Caco-2 (cell line): ENCODE measurements at regions not wholly inside any gene's neighbourhood (a gene's known extent, or its start where the extent isn't known, plus 50 kb on each side); places are given as distances from the start of the nearest gene placed in this dataset.

Experiments
- BruUV-seq: library from RNA; stranded (reverse); fragments of 400-500 nt; replicated peaks from 2 replicates; lab custom pipeline; 2021; lab: Mats Ljungman, UMichigan
- CTCF ChIA-PET: fragments of 300-600 bp; sonication (Branson Sonifier 250); formaldehyde crosslinking; loops from one replicate; lab custom pipeline; 2022; ENCODE audit warnings: antibody characterized with exemption; lab: Charles Lee
- POLR2A ChIA-PET: fragments of 300-600 bp; sonication (Branson Sonifier 250); formaldehyde crosslinking; loops from one replicate; lab custom pipeline; 2022; ENCODE audit warnings: antibody characterized with exemption; lab: Charles Lee
- DNase-seq, 2 experiments: peaks; one replicate each; pipeline versions ENCODE4 v3.0.0 to v3.0.0-alpha.2; 2020 to 2022
- H3K27me3 ChIP-seq: replicated peaks from 2 replicates; pipeline ENCODE4 v1.6.0; 2011; ENCODE audit warnings: low read length; ENCODE audit not compliant: control insufficient read depth, insufficient read depth
- H3K36me3 ChIP-seq: 2 replicates; pipeline ENCODE4 v1.5.1; 2011; ENCODE audit warnings: low read length; ENCODE audit not compliant: control insufficient read depth, insufficient read depth
- H3K4me1 ChIP-seq: fragments of 250-450 bp; sonication (Bioruptor Pico); 2 replicates; pipeline ENCODE4 v1.5.1; 2020; ENCODE audit warnings: mild to moderate bottlenecking
- H3K4me3 ChIP-seq: 2 replicates; pipeline ENCODE4 v1.5.1; 2011; ENCODE audit warnings: low read depth, mild to moderate bottlenecking, control low read depth, low read length
- H3K9me3 ChIP-seq: fragments of 250-450 bp; sonication (Bioruptor Pico); 2 replicates; pipeline ENCODE4 v1.5.1; 2020; ENCODE audit warnings: mild to moderate bottlenecking, moderate library complexity
- H3K27ac Mint-ChIP-seq: one replicate; pipeline ENCODE4 v1.8.0; 2022; ENCODE audit warnings: mixed read lengths; ENCODE audit not compliant: unreplicated experiment
- H3K27me3 Mint-ChIP-seq: one replicate; pipeline ENCODE4 v1.8.0; 2022; ENCODE audit warnings: mixed read lengths; ENCODE audit not compliant: insufficient read depth, unreplicated experiment
- H3K36me3 Mint-ChIP-seq: one replicate; pipeline ENCODE4 v1.8.0; 2022; ENCODE audit warnings: mild to moderate bottlenecking, mixed read lengths; ENCODE audit not compliant: insufficient read depth, unreplicated experiment
- H3K4me1 Mint-ChIP-seq: one replicate; pipeline ENCODE4 v1.8.0; 2022; ENCODE audit warnings: low read depth, mixed read lengths; ENCODE audit not compliant: unreplicated experiment
- H3K4me3 Mint-ChIP-seq: one replicate; pipeline ENCODE4 v1.8.0; 2022; ENCODE audit warnings: mild to moderate bottlenecking, moderate library complexity, mixed read lengths; ENCODE audit not compliant: unreplicated experiment
- H3K9me3 Mint-ChIP-seq: one replicate; pipeline ENCODE4 v1.8.0; 2022; ENCODE audit warnings: mixed read lengths; ENCODE audit not compliant: unreplicated experiment
- intact Hi-C: fragments of 100-400 bp; cut with micrococcal nuclease; formaldehyde crosslinking; loops from one replicate; pipeline ENCODE4 v1.10.0; 2022; ENCODE audit not compliant: unreplicated experiment
- TF ChIP-seq, protein P1 (sequence below), 2 experiments: fragments of 200-600 bp in 1 of 2; IDR thresholded peaks; 1 replicate in 1 of 2; 2 replicates in 1 of 2; pipeline versions ENCODE4 v1.5.1 to v1.8.0; 2011 to 2022; ENCODE audit warnings: antibody characterized with exemption in 1 of 2, control low read depth in 1 of 2, inconsistent platforms in 1 of 2, low read depth in 1 of 2, low read length in 1 of 2, mild to moderate bottlenecking in 1 of 2, moderate library complexity in 1 of 2; ENCODE audit not compliant: insufficient read depth in 1 of 2, severe bottlenecking in 1 of 2, unreplicated experiment in 1 of 2

DNA sequence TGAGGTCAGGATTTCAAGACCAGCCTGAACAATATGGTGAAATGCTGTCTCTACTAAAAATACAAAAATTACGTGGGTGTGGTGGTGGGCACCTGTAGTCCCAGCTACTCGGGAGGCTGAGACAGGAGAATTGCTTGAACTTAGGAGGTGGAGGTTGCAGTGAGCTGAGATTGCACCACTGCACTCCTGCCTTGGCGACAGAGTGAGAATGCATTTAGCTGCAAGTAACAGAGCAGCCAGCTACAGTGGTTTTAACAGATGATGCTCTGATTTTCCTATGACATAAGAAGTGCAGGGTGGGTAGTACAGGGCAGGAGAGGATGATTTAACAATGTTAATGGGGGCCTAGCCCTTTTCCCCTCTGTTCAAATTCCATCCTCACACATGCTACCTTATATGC is 267.9 kb downstream of the RPLP1 start:
- Mint-ChIP-seq H3K4me1 (no peaks in the 10 kb centered on the region), H3K27ac (no peak overlapping the region), H3K36me3 (no peaks in the 10 kb centered on the region), H3K9me3 (no peaks in the 10 kb centered on the region), H3K4me3 (no peak overlapping the region), H3K27me3 (peaks cover 7% of the 10 kb centered on the region)
- intact Hi-C loops: no loop called here
- no peak overlapping the region for H3K4me3 ChIP-seq
- TF ChIP-seq, protein P1, sequence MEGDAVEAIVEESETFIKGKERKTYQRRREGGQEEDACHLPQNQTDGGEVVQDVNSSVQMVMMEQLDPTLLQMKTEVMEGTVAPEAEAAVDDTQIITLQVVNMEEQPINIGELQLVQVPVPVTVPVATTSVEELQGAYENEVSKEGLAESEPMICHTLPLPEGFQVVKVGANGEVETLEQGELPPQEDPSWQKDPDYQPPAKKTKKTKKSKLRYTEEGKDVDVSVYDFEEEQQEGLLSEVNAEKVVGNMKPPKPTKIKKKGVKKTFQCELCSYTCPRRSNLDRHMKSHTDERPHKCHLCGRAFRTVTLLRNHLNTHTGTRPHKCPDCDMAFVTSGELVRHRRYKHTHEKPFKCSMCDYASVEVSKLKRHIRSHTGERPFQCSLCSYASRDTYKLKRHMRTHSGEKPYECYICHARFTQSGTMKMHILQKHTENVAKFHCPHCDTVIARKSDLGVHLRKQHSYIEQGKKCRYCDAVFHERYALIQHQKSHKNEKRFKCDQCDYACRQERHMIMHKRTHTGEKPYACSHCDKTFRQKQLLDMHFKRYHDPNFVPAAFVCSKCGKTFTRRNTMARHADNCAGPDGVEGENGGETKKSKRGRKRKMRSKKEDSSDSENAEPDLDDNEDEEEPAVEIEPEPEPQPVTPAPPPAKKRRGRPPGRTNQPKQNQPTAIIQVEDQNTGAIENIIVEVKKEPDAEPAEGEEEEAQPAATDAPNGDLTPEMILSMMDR (IDR thresholded peaks at IDR 0.05; ENCODE audit: insufficient read depth in 1 of 2, low read depth in 1 of 2, low read length in 1 of 2, severe bottlenecking in 1 of 2, unreplicated experiment in 1 of 2): no peak
- no peaks in the 10 kb centered on the region; the same call in 1 of the 2 replicates for H3K27me3 ChIP-seq
- CTCF ChIA-PET: no interaction called here
- DNase-seq: no peak
- POLR2A ChIA-PET: no interaction called here
- H3K9me3 ChIP-seq: no peaks in the 10 kb centered on the region
- no peaks in the 10 kb centered on the region for H3K4me1 ChIP-seq
- BruUV-seq: no TSS peak
- H3K36me3 ChIP-seq: no peaks in the 10 kb centered on the region

DNA sequence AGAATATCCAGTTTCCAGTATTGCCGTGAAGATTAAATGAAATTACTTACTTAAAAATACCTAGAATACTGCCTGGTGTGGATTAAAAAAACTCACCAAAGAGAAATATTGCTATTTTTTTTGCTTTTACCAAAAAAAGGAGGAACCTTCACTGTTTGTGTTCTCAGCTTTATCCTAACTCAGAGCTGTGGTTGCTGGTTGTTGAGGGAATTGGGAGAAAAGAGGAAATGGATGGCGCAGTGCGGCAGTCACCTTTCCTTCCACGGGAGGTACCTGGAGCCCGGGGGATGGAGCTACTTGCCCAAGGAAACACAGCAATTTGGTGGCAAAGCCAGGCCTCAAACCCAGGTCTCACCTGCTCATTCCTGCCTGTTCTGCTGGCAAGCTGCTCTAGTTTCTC is 270.3 kb downstream of the RPLP1 start:
- H3K9me3 Mint-ChIP-seq: no peaks in the 10 kb centered on the region
- ChIA-PET POLR2A (no interaction called here), CTCF (no interaction called here)
- H3K4me1 ChIP-seq: no peaks in the 10 kb centered on the region
- no peak overlapping the region for H3K4me3 Mint-ChIP-seq
- no peak overlapping the region for H3K27ac Mint-ChIP-seq
- intact Hi-C loops: no loop called here
- H3K4me1 Mint-ChIP-seq: no peaks in the 10 kb centered on the region
- no peaks in the 10 kb centered on the region for H3K36me3 ChIP-seq
- H3K27me3 ChIP-seq: no peaks in the 10 kb centered on the region; the same call in 1 of the 2 replicates
- DNase-seq: no peak
- H3K9me3 ChIP-seq: no peaks in the 10 kb centered on the region
- H3K4me3 ChIP-seq: no peak overlapping the region
- BruUV-seq: no TSS peak
- peaks cover 4% of the 10 kb centered on the region for H3K27me3 Mint-ChIP-seq
- H3K36me3 Mint-ChIP-seq: no peaks in the 10 kb centered on the region
- TF ChIP-seq, protein P1 (IDR thresholded peaks at IDR 0.05; ENCODE audit: insufficient read depth in 1 of 2, low read depth in 1 of 2, low read length in 1 of 2, severe bottlenecking in 1 of 2, unreplicated experiment in 1 of 2): no peak

DNA sequence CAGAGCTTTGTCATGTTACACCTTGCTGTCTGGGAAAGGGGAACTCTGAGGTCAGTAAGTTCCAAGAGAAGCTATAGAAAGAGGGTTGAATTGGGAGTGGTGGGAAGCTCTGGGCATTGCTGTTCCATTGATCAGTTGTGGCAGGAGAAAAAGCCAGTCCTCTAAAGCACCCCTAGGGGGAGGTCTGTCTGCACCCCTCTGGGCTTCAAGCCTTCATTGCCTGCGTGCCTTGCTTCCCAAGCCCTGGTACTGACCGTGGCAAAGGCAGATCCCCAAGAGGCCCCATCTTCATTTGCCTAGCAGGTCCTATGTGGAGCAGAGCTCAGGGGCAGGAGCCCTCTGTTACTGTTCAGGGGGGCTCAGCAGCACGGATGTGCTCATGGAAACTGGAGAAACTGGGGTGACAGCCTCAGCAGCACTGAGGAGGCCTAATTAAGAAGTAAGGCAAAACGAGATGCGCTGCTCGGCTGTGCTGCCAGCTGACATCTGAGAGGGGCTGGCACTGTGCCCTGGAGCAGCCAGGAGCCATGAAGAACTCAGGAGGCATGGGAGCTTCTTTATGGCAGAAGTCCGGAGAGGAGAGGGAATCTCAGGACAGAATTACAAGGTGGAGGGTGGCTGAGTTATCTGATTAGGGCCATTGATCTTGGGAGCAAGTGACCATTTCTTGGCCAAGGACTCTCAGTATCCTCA is 270.9 kb downstream of the RPLP1 start:
- intact Hi-C loops: no loop called here
- peaks cover 4% of the 10 kb centered on the region for H3K27me3 Mint-ChIP-seq

More for the DNA sequence above, 270.9 kb downstream of the RPLP1 start:
- no peaks in the 10 kb centered on the region for H3K4me1 Mint-ChIP-seq
- no peak overlapping the region for H3K4me3 Mint-ChIP-seq
- no peak overlapping the region for H3K4me3 ChIP-seq
- no peaks in the 10 kb centered on the region for H3K36me3 ChIP-seq
- DNase-seq: no peak
- TF ChIP-seq, protein P1 (IDR thresholded peaks at IDR 0.05; ENCODE audit: insufficient read depth in 1 of 2, low read depth in 1 of 2, low read length in 1 of 2, severe bottlenecking in 1 of 2, unreplicated experiment in 1 of 2): peak in 1 of 2 experiments; percentile 21
- no peak overlapping the region for H3K27ac Mint-ChIP-seq
- no peaks in the 10 kb centered on the region for H3K36me3 Mint-ChIP-seq
- no TSS peak for BruUV-seq
- ChIA-PET POLR2A (no interaction called here), CTCF (interaction anchor here (0.6 kb wide), 1 partner anchor 588 kb away, joined by 3 read pairs; no protein-coding TSS in a partner anchor)
- no peaks in the 10 kb centered on the region for H3K9me3 ChIP-seq
- no peaks in the 10 kb centered on the region; the same call in 1 of the 2 replicates for H3K27me3 ChIP-seq
- H3K9me3 Mint-ChIP-seq: no peaks in the 10 kb centered on the region
- H3K4me1 ChIP-seq: no peaks in the 10 kb centered on the region
